NCI-H146 (cell line): ENCODE measurements at regions not wholly inside any gene's neighbourhood (a gene's known extent, or its start where the extent isn't known, plus 50 kb on each side); places are given as distances from the start of the nearest gene placed in this dataset.
"Not testable (repeated sequence)": the region's sequence is repeated elsewhere in the genome, so short reads cannot be mapped to it uniquely, and the experiment has no call there.

ENCODE experiments used
- DNase-seq: peaks from one replicate; lab custom pipeline; 2025; lab: John Stamatoyannopoulos, UW

GRCh38 chr12:67842124-67842523 lies 147.1 kb upstream of the IFNG-AS1 start:
- no peak for DNase-seq

- DNase-seq: no peak
These were observed 146.0 kb upstream of the IFNG-AS1 start for GRCh38 chr12:67843257-67843656.

GRCh38 chr12:67852701-67853100 lies 136.5 kb upstream of the IFNG-AS1 start:
- DNase-seq: no peak

- DNase-seq: no peak
These were observed 136.0 kb upstream of the IFNG-AS1 start for GRCh38 chr12:67853204-67853603.

- DNase-seq: no peak
These were observed 134.9 kb upstream of the IFNG-AS1 start for GRCh38 chr12:67854351-67854750.

- no peak for DNase-seq
These were observed 134.1 kb upstream of the IFNG-AS1 start for GRCh38 chr12:67855103-67855502.

GRCh38 chr12:67871231-67871630 lies 118.0 kb upstream of the IFNG-AS1 start:
- DNase-seq: no peak

- DNase-seq: no peak
These were observed 115.9 kb upstream of the IFNG-AS1 start for GRCh38 chr12:67873355-67873754.

- DNase-seq: no peak
These were observed 112.8 kb upstream of the IFNG-AS1 start for GRCh38 chr12:67876305-67876915.

- DNase-seq: no peak
These were observed 111.5 kb upstream of the IFNG-AS1 start for GRCh38 chr12:67877727-67878126.

GRCh38 chr12:67879937-67880336 lies 109.3 kb upstream of the IFNG-AS1 start:
- DNase-seq: no peak

GRCh38 chr12:67881565-67881964 lies 107.7 kb upstream of the IFNG-AS1 start:
- DNase-seq: no peak

GRCh38 chr12:67884596-67884995 lies 104.7 kb upstream of the IFNG-AS1 start:
- DNase-seq: no peak

GRCh38 chr12:67885375-67886169 lies 103.7 kb upstream of the IFNG-AS1 start:
- DNase-seq: no peak

- DNase-seq: no peak
These were observed 102.2 kb upstream of the IFNG-AS1 start for GRCh38 chr12:67887065-67887464.

GRCh38 chr12:67889931-67890330 lies 99.3 kb upstream of the IFNG-AS1 start:
- no peak for DNase-seq

- DNase-seq: no peak
These were observed 98.5 kb upstream of the IFNG-AS1 start for GRCh38 chr12:67890726-67891258.

- DNase-seq: no peak
These were observed 97.7 kb upstream of the IFNG-AS1 start for GRCh38 chr12:67891596-67891995.

- DNase-seq: no peak
These were observed 96.8 kb upstream of the IFNG-AS1 start for GRCh38 chr12:67892259-67893021.

GRCh38 chr12:67893022-67893580 lies 96.1 kb upstream of the IFNG-AS1 start:
- no peak for DNase-seq

- DNase-seq: not testable (repeated sequence)
These were observed 88.8 kb upstream of the IFNG-AS1 start for GRCh38 chr12:67900418-67900817.

GRCh38 chr12:67909091-67909531 lies 80.1 kb upstream of the IFNG-AS1 start:
- no peak for DNase-seq
